Vagina (tissue), 2 donors: ENCODE measurements at regions not wholly inside any gene's neighbourhood (a gene's known extent, or its start where the extent isn't known, plus 50 kb on each side); places are given as distances from the start of the nearest gene placed in this dataset.

Experiments
- CTCF ChIP-seq, 3 experiments: fragments of 450-650 bp in 2 of 3; fragments of 200-600 bp in 1 of 3; sonication (generic) in 1 of 3; IDR thresholded peaks; one replicate each; pipeline ENCODE4 v1.5.1; 2017 to 2019; ENCODE audit warnings: antibody characterized with exemption in 3 of 3, mild to moderate bottlenecking in 2 of 3, moderate library complexity in 2 of 3
- POLR2AphosphoS5 ChIP-seq, 2 donors: sonication (generic); formaldehyde crosslinking; IDR thresholded peaks; one replicate each; pipeline ENCODE4 v1.9.0; 2017; ENCODE audit warnings: antibody characterized with exemption in 2 of 2, mild to moderate bottlenecking in 2 of 2, low read depth in 1 of 2; ENCODE audit not compliant: insufficient read depth in 1 of 2

- TF ChIP-seq POLR2AphosphoS5 (IDR thresholded peaks at IDR 0.05; ENCODE audit: insufficient read depth in 1 of 2, low read depth in 1 of 2) (no peak), CTCF (IDR thresholded peaks at IDR 0.05) (no peak)
These were observed 259.1 kb downstream of the FGFR2 start for GRCh38 chr10:121339114-121339513.
